Fibroblast of lung (primary cell): ENCODE measurements at regions not wholly inside any gene's neighbourhood (a gene's known extent, or its start where the extent isn't known, plus 50 kb on each side); places are given as distances from the start of the nearest gene placed in this dataset.

Experiments
- EZH2 ChIP-seq: IDR thresholded peaks from 2 replicates; pipeline ENCODE4 v1.5.1; 2012; ENCODE audit warnings: low read length, control low read depth, mild to moderate bottlenecking; ENCODE audit errors: missing control alignments
- TF ChIP-seq, protein P1 (sequence below), 2 donors: IDR thresholded peaks in 1 of 2; conservative IDR thresholded peaks in 1 of 2; 1 replicate in 1 of 2; 2 replicates in 1 of 2; pipeline ENCODE4 v1.5.1; 2011 to 2012; ENCODE audit warnings: low read length in 2 of 2, control low read depth in 1 of 2, inconsistent platforms in 1 of 2, low read depth in 1 of 2, mild to moderate bottlenecking in 1 of 2

DNA sequence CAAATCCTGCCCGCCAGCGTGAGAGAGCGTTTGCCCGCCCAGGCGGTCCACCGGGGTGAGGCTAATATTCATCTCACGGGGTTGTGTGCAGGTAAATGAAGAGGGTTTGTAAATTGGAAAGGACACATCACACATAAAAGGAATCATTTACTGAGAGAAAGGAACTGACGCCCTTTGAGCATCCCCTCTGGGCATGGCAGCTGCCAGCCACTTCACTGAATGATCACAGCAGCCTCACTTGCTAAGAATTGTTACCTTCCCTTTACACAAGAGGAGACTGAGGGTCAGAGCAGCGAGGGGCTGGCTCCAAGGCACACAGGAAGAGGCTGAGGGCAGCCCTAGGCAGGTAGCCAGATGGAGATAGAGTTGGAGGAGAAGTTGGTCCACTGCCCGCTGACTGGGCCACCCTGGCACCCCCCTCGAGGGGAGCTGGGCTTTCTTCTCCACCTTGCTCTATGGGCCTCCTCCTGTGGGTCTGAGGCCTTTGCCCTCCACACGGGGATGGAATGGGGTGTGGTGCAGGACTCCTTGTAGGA is 96.0 kb downstream of the FOXD2 start:
- TF ChIP-seq, protein P1, sequence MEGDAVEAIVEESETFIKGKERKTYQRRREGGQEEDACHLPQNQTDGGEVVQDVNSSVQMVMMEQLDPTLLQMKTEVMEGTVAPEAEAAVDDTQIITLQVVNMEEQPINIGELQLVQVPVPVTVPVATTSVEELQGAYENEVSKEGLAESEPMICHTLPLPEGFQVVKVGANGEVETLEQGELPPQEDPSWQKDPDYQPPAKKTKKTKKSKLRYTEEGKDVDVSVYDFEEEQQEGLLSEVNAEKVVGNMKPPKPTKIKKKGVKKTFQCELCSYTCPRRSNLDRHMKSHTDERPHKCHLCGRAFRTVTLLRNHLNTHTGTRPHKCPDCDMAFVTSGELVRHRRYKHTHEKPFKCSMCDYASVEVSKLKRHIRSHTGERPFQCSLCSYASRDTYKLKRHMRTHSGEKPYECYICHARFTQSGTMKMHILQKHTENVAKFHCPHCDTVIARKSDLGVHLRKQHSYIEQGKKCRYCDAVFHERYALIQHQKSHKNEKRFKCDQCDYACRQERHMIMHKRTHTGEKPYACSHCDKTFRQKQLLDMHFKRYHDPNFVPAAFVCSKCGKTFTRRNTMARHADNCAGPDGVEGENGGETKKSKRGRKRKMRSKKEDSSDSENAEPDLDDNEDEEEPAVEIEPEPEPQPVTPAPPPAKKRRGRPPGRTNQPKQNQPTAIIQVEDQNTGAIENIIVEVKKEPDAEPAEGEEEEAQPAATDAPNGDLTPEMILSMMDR (conservative IDR thresholded peaks at IDR 0.05 in 1 of 2, IDR thresholded peaks at IDR 0.05 in 1 of 2; ENCODE audit: low read depth in 1 of 2, low read length in 2 of 2): no peak
- no peak for TF ChIP-seq EZH2
